CD4-positive, alpha-beta T cell treated with Interleukin-15 for 1 hour (primary cell): ENCODE measurements at regions not wholly inside any gene's neighbourhood (a gene's known extent, or its start where the extent isn't known, plus 50 kb on each side); places are given as distances from the start of the nearest gene placed in this dataset.

Experiments
- DNase-seq: peaks from one replicate; pipeline ENCODE4 v3.0.0-alpha.2; 2020

DNA sequence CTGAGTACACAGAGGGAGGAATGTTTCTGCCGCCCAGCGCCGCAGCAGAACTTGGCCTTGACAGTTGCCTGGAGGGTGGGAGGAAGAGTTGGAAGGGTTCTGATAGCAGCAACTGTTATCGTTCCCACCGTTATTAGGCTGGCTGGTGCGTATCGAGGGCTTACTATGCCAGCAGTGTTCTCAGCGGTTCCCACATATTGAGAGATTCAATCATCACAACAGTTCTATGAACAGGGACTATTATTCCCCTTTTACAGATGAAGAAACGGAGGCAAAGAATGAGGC lies 380.1 kb upstream of the SULF2 start:
- DNase-seq, result no peak

- no peak for DNase-seq
Measured at GRCh38 chr20:48164566-48165400, 379.5 kb upstream of the SULF2 start.

GRCh38 chr20:48164034-48164433 lies 378.8 kb upstream of the SULF2 start:
- DNase-seq, result no peak

DNA sequence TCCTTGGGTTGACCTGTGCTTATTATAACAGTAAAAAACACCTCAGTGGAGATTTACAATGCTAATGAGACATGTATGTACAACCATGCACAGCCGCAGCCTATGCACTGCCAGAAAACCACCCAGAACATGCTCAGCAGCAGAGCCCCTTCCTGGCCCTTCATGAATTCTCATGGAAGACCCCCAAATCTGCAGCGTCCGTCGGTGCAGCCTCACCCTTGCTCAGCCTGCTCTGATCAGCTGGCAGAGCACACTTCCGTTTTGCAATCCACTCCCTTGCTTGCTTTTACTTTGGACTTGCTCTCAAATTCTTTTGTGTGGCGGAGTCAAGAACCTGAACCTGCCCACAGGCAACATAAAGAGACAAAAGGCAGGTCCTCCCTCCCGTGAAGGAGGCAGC lies 378.2 kb upstream of the SULF2 start:
- DNase-seq, result no peak

GRCh38 chr20:48162621-48163020 lies 377.3 kb upstream of the SULF2 start:
- no peak for DNase-seq

DNA sequence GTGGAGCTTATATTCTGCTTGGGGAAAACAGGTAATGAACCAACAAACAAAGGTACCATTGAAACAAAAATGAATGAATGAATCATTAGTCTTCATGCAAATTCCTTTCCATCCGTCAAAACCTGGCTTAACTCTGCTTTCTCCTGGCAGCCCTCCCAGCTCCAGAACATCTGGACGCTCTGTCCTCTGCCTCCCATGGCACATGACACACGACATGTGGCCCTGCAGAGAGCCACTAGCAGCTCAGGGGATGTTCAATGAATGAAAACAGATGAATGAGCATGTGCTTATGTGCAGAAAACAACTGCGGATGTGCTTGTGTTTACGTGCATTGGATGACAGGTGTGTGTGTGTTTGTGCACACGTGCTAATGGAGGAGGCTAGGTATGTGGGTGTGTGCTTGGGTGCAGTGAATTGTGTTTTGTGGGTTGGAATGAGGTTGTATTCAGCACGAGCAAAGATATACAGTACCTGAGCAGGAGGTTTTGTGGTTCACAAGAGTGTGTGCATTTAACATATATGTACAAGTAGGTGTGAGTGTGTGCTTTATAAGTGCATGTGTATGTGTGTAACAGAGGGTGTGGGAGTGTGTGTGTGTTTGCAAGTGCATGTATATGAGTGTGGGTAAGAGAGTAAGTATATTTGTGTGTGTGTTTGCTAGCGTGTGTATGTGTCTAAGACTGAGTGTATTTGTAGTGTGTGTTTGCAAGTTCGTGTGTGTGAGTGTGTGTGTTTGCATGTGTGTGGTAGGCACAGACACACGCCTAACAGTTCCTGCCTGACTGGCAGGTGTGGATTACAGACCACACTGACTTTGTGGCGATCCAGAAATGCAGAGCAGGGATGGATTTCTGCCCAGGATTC lies 374.1 kb upstream of the SULF2 start:
- DNase-seq, result no peak

DNA sequence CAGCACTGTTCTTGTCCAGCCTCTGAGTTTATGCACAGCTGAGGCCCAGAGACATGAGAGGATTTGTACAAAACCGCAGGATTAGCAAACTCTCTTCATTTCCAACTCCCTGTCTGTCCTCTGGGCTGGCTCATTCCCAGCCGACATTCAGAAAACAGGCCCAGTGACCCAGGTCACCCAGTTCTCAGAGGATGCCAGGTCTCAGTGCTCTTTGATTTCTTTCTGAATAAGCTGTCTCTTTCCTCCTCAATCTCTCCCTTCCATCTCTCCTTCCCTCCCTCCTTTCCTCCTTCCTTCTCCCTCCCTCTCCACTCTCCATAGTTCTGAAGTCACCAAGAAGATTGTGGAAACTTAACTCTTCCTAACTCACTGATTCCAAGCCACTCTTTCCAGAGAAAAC lies 372.7 kb upstream of the SULF2 start:
- DNase-seq, result no peak

DNA sequence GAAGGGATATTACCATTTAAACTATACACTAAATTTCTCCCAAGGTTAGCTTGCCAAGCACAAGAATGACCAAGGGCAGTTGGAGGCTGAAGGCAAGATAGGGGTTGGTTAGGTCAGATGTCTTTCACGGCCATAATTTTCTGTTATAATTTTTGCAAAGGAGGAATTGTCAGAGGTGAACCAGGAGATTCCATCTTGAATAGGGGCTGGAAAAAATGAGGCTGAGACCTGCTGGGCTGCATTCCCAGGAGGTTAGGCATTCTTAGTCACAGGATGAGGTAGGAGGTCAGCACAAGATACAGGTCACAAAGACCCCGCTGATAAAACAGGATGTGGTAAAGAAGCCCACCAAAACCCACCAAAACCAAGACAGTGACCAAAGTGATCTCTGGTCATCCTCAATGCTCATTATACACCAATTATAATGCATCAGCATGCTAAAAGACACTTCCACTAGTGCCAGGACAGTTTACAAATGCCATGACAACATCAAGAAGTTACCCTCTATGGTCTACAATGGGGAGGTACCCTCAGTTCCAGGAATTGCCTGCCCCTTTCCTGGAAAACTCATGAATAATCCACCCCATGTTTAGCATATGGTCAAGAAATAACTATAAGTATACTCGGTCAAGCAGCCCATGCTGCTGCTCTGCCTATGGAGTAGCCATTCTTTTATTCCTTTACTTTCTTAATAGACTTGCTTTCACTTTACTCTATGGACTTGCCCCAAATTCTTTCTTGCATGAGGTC lies 371.8 kb upstream of the SULF2 start:
- DNase-seq, result no peak

DNA sequence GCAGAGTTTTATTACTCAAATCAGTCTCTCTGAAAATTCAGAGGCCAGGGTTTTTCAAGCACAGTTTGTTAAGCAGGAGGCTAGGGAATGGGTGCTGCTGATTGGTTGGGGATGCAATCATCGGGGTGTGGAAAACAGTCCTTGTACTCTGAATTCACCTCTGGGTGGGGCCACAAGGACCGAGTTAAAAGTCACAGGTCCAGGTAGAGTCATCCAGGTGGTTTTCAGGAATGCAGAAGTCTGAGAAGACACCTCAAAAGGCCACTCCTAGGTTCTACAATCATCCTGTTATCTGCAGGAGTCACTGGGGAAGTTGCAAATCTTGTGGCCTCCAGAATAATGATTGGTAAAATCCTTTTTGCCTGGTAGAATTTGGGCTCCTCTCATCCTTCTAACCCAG lies 371.2 kb upstream of the SULF2 start:
- no peak for DNase-seq

DNA sequence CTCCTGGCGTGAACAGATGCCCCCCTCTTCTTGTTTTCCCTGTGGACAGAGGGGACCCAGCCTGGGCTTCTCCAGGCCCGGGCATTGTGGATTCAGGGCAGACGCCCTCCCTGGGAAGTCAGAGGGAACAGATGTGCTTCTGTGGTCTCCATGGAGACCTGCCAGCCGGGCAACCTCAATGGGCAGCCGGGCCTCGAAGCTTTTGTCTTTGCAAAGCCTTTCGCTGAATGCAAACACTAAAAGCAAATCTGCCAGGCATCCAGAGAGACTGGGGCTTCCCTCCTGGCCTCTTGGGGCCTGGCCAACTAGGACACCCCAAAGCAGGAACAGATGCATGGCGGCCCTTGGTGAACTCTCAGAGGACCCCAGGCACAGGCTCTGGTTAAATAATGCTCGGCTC lies 370.0 kb upstream of the SULF2 start:
- DNase-seq, result no peak

DNA sequence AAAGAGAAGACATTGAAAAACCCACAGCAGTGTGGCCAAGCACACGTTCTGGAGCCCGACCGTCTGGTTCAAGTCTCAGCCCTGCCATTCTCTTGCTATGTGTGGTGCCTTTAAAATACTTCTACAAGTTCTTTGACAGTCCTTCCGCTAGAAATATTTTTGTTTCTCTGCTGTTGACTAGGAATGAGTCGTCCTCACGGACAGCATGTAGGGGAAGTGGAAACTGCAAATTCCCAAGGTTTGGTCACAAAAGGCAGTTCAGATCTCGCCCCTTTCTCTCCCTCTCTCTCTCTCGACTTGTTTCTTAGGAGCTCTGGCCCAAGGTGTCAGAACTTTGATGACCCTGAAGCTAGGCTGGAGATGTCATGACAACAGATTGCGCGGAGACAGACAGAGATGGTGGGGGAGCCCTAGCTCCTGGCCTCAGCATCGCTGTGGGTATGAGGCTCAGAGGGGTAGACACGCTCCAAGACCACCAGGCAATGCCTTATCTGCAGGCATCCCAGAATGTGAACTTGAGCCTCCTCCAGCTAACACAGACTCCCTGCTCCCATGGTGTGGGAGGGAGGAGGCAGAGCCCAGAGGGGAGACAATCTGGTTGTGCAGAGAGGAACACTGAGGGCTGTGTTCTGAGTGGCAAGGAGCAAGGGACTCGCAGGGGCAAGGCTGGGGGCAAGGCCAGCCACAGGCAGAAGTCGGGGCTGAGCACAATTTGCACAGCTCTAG lies 368.9 kb upstream of the SULF2 start:
- DNase-seq, result no peak

- no peak for DNase-seq
Measured at GRCh38 chr20:48153523-48153922, 368.2 kb upstream of the SULF2 start.

DNA sequence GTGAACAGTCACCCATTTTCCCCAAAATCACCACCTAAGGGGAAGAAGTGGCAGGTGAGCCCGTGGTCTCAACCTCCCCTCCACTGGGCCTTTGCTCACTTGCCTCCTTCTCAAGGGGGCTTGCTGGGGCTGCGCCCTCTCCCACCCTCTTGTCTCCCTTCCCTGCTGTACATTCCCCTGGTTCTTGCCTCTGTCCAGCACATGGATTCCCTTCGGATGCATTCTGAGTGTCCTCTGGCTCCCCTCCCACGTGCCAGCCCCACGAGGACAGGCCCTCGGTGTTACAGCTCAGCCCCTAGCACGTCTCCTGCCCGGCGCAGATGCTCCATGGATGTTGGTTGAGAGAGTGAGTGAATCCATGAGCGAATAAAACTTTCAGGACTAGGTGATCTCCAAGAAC lies 367.8 kb upstream of the SULF2 start:
- DNase-seq, result no peak

DNA sequence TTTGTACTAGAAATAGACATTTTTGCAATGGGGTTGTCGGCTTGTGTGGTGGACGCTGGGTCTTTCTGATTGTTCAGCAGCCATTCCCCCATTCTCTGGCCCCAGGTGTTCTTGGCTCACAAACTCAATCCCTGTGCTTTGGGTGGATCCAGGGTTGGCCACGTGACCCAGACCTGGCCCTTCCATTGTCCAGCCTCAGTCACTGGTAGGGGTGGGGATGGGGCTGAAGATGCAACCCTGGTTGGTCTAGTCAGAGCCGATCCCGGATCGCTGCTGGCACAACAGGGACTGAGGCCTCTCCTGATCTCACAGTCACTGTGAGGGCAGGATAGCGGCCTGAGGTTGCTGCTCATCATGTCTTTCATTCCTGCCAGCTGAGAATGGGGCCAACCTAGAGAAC lies 365.3 kb upstream of the SULF2 start:
- DNase-seq, result no peak

- DNase-seq, result no peak
Measured at GRCh38 chr20:48149902-48150301, 364.6 kb upstream of the SULF2 start.

- DNase-seq, result no peak
Measured at GRCh38 chr20:48148916-48149672, 363.8 kb upstream of the SULF2 start.

GRCh38 chr20:48148020-48148419 lies 362.7 kb upstream of the SULF2 start:
- no peak for DNase-seq

DNA sequence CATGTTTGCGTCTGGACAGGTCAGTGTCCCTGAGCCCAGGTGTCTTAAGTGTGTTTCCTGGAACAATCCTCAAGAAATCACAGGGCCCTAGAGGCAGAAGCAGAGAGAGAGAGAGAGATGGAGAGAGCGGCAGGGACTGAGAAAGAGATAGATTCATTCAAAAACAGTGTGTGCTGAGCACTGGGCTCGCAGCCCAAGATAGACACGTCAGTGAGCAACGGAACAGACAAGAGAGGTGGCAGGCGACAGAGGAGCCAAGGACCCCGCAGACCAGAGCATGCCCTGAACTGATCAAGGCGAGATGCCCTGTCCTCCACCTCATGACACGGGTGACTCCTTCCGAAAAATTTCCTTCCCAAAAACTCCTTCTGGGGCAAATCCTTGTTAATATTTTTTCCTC lies 362.0 kb upstream of the SULF2 start:
- DNase-seq, result no peak

GRCh38 chr20:48146877-48147276 lies 361.6 kb upstream of the SULF2 start:
- no peak for DNase-seq

GRCh38 chr20:48146308-48146707 lies 361.0 kb upstream of the SULF2 start:
- no peak for DNase-seq

- no peak for DNase-seq
Measured at GRCh38 chr20:48143435-48144081, 358.3 kb upstream of the SULF2 start.

- DNase-seq, result no peak
Measured at GRCh38 chr20:48142516-48142773, 357.2 kb upstream of the SULF2 start.
